Neuronal stem cell (in vitro differentiated cells): ENCODE measurements at regions not wholly inside any gene's neighbourhood (a gene's known extent, or its start where the extent isn't known, plus 50 kb on each side); places are given as distances from the start of the nearest gene placed in this dataset.

Source experiments
- DNase-seq: peaks from one replicate; pipeline ENCODE4 v3.0.0-alpha.2; 2013; ENCODE audit warnings: low spot score
- H2AFZ ChIP-seq: one replicate; pipeline ENCODE4 v1.6.1; 2013; ENCODE audit warnings: mild to moderate bottlenecking, low read length, inconsistent platforms
- H2AK5ac ChIP-seq: 2 replicates; pipeline ENCODE4 v1.6.1; 2013; ENCODE audit warnings: low read depth, mild to moderate bottlenecking, inconsistent platforms, low read length, moderate library complexity, mixed read lengths
- H2BK120ac ChIP-seq: 2 replicates; pipeline ENCODE4 v1.6.1; 2013; ENCODE audit warnings: low read depth, mild to moderate bottlenecking, inconsistent platforms, low read length, moderate library complexity, mixed read lengths
- H2BK12ac ChIP-seq: one replicate; pipeline ENCODE4 v1.6.1; 2013; ENCODE audit warnings: low read length, inconsistent platforms
- H2BK15ac ChIP-seq: 2 replicates; pipeline ENCODE4 v1.6.1; 2013; ENCODE audit warnings: mild to moderate bottlenecking, low read length, inconsistent platforms, mixed read lengths
- H2BK5ac ChIP-seq: one replicate; pipeline ENCODE4 v1.6.1; 2013; ENCODE audit warnings: inconsistent platforms, mild to moderate bottlenecking, low read length, moderate library complexity
- H3K14ac ChIP-seq: one replicate; pipeline ENCODE4 v1.6.1; 2013; ENCODE audit warnings: low read length, inconsistent platforms
- H3K18ac ChIP-seq: 2 replicates; pipeline ENCODE4 v1.6.1; 2013; ENCODE audit warnings: low read length, inconsistent platforms
- H3K23ac ChIP-seq: 2 replicates; pipeline ENCODE4 v1.6.1; 2013; ENCODE audit warnings: low read depth, mild to moderate bottlenecking, mixed read lengths, low read length, inconsistent platforms; ENCODE audit not compliant: poor library complexity
- H3K27ac ChIP-seq: replicated peaks from 3 replicates; pipeline ENCODE4 v1.5.1; 2013; ENCODE audit warnings: low read length, inconsistent platforms
- H3K27me3 ChIP-seq, 3 experiments: 2 replicates each; pipeline ENCODE4 v1.6.1; 2013; ENCODE audit warnings: low read length in 3 of 3, mild to moderate bottlenecking in 2 of 3, inconsistent platforms in 1 of 3, low read depth in 1 of 3, mixed read lengths in 1 of 3, moderate library complexity in 1 of 3; ENCODE audit not compliant: control insufficient read depth in 3 of 3, insufficient read depth in 3 of 3
- H3K36me3 ChIP-seq, 2 donors: replicated peaks in 1 of 2; 2 replicates each; pipeline ENCODE4 v1.6.1; 2013; ENCODE audit warnings: low read length in 2 of 2; ENCODE audit not compliant: control insufficient read depth in 2 of 2, insufficient read depth in 2 of 2
- H3K4ac ChIP-seq: 2 replicates; pipeline ENCODE4 v1.6.1; 2013; ENCODE audit warnings: inconsistent platforms, mild to moderate bottlenecking, low read length, moderate library complexity
- H3K4me1 ChIP-seq, 2 donors: 1 replicate in 1 of 2; 2 replicates in 1 of 2; pipeline ENCODE4 v1.6.1; 2013; ENCODE audit warnings: low read length in 2 of 2, low read depth in 1 of 2; ENCODE audit not compliant: control insufficient read depth in 2 of 2, insufficient read depth in 1 of 2
- H3K4me2 ChIP-seq: one replicate; pipeline ENCODE4 v1.6.1; 2013; ENCODE audit warnings: mild to moderate bottlenecking, low read length, inconsistent platforms; ENCODE audit not compliant: insufficient read depth, poor library complexity, severe bottlenecking
- H3K4me3 ChIP-seq, 2 donors: 2 replicates each; pipeline ENCODE4 v1.5.1; 2013; ENCODE audit warnings: low read length in 2 of 2, mild to moderate bottlenecking in 2 of 2, inconsistent platforms in 1 of 2, moderate library complexity in 1 of 2
- H3K79me1 ChIP-seq: one replicate; pipeline ENCODE4 v1.6.1; 2013; ENCODE audit warnings: low read depth, mild to moderate bottlenecking, inconsistent platforms, low read length, moderate library complexity
- H3K9ac ChIP-seq: one replicate; pipeline ENCODE4 v1.6.1; 2013; ENCODE audit warnings: mild to moderate bottlenecking, low read depth, low read length, inconsistent platforms; ENCODE audit not compliant: poor library complexity
- H3K9me3 ChIP-seq, 2 donors: replicated peaks in 1 of 2; 2 replicates each; pipeline versions ENCODE3 to v1.6.1; 2013; ENCODE audit warnings: low read length in 2 of 2, mild to moderate bottlenecking in 2 of 2, inconsistent platforms in 1 of 2, low read depth in 1 of 2, mixed read lengths in 1 of 2, moderate library complexity in 1 of 2; ENCODE audit not compliant: control insufficient read depth in 2 of 2, insufficient read depth in 1 of 2
- H4K8ac ChIP-seq: one replicate; pipeline ENCODE4 v1.6.1; 2013; ENCODE audit warnings: low read depth, mild to moderate bottlenecking, inconsistent platforms, low read length, moderate library complexity
- H4K91ac ChIP-seq: one replicate; pipeline ENCODE4 v1.6.1; 2013; ENCODE audit warnings: low read length, low read depth, mild to moderate bottlenecking, inconsistent platforms; ENCODE audit not compliant: poor library complexity
- WGBS, 2 donors: extraction: QIAGEN DNeasy Blood & Tissue Kit; methylation state at CpG; one replicate each; pipeline ENCODE4 v1.1.7; 2013; ENCODE audit warnings: missing lambda C conversion rate in 2 of 2, mixed read lengths in 1 of 2; ENCODE audit not compliant: insufficient read length in 2 of 2, insufficient replicate concordance in 1 of 2; ENCODE audit errors: extremely low coverage in 2 of 2; 5-methylcytosine and 5-hydroxymethylcytosine counted together

- H4K8ac ChIP-seq = no peak overlapping the region
- no peak overlapping the region for H3K4me3 ChIP-seq
- H3K9ac ChIP-seq = no peak overlapping the region
- no peaks in the 10 kb centered on the region for H3K9me3 ChIP-seq
- no peak overlapping the region for H3K18ac ChIP-seq
- no peak overlapping the region for H3K23ac ChIP-seq
- H2BK12ac ChIP-seq = no peak overlapping the region
- no peak overlapping the region for H2BK15ac ChIP-seq
- no peak overlapping the region for H3K4me2 ChIP-seq
- no peak overlapping the region for H2AK5ac ChIP-seq
- no peak overlapping the region for H3K4ac ChIP-seq
- no peak overlapping the region for H2BK5ac ChIP-seq
- no peak overlapping the region for H2AFZ ChIP-seq
- no CpG with 5 or more reads among the region's 4 CpGs for WGBS, 2 donors
- H3K79me1 ChIP-seq = no peaks in the 10 kb centered on the region
- no peaks in the 10 kb centered on the region for H3K27me3 ChIP-seq
- H3K4me1 ChIP-seq = peaks cover 0 to 11% of the 10 kb centered on the region in 2 donors
- H3K14ac ChIP-seq = no peak overlapping the region
- no peaks in the 10 kb centered on the region for H3K36me3 ChIP-seq
- DNase-seq = no peak
- no peak overlapping the region for H3K27ac ChIP-seq
- H4K91ac ChIP-seq = no peak overlapping the region
- no peak overlapping the region for H2BK120ac ChIP-seq
These were observed 305.7 kb downstream of the ACTL7B start for GRCh38 chr9:108550106-108550505.

- no CpG with 5 or more reads among the region's 3 CpGs for whole genome bisulfite sequencing, 2 donors
- Histone ChIP-seq H2AFZ (no peak overlapping the region), H3K18ac (no peak overlapping the region), H2BK15ac (no peak overlapping the region), H3K36me3 (no peaks in the 10 kb centered on the region), H2AK5ac (no peak overlapping the region), H3K23ac (no peak overlapping the region), H3K27me3 (no peaks in the 10 kb centered on the region), H3K27ac (no peak overlapping the region), H2BK120ac (no peak overlapping the region), H4K8ac (no peak overlapping the region), H4K91ac (no peak overlapping the region), H2BK12ac (no peak overlapping the region), H3K4me3 (no peak overlapping the region), H3K14ac (no peak overlapping the region), H3K79me1 (no peaks in the 10 kb centered on the region), H2BK5ac (no peak overlapping the region), H3K4me1 (peaks cover 0 to 12% of the 10 kb centered on the region in 2 donors), H3K9ac (no peak overlapping the region), H3K4me2 (no peak overlapping the region), H3K9me3 (no peaks in the 10 kb centered on the region), H3K4ac (no peak overlapping the region)
- no peak for DNase-seq
These were observed 306.6 kb downstream of the ACTL7B start for GRCh38 chr9:108549184-108549583.

GRCh38 chr9:108547411-108548135 lies 308.2 kb downstream of the ACTL7B start:
- DNase-seq = no peak
- Histone ChIP-seq H2AFZ (no peak overlapping the region), H3K79me1 (no peaks in the 10 kb centered on the region), H4K8ac (no peak overlapping the region), H3K14ac (no peak overlapping the region), H2BK120ac (no peak overlapping the region), H3K4ac (no peak overlapping the region), H3K27ac (no peak overlapping the region), H3K4me3 (no peak overlapping the region), H2AK5ac (no peak overlapping the region), H3K36me3 (no peaks in the 10 kb centered on the region), H2BK12ac (no peak overlapping the region), H3K9me3 (no peaks in the 10 kb centered on the region), H2BK15ac (no peak overlapping the region), H3K23ac (no peak overlapping the region), H2BK5ac (no peak overlapping the region), H3K9ac (no peak overlapping the region), H3K4me1 (peaks cover 0 to 19% of the 10 kb centered on the region in 2 donors), H4K91ac (no peak overlapping the region), H3K27me3 (no peaks in the 10 kb centered on the region), H3K4me2 (no peak overlapping the region), H3K18ac (no peak overlapping the region)
- WGBS, 2 donors = no CpG with 5 or more reads among the region's 4 CpGs

GRCh38 chr9:108546215-108546614 lies 309.6 kb downstream of the ACTL7B start:
- Histone ChIP-seq H3K4me3 (no peak overlapping the region), H3K27me3 (no peaks in the 10 kb centered on the region), H2BK120ac (no peak overlapping the region), H3K9me3 (no peaks in the 10 kb centered on the region), H2BK15ac (no peak overlapping the region), H2AFZ (no peak overlapping the region), H4K91ac (no peak overlapping the region), H2AK5ac (no peak overlapping the region), H2BK5ac (no peak overlapping the region), H3K4me1 (peaks cover 0 to 13% of the 10 kb centered on the region in 2 donors), H3K4ac (no peak overlapping the region), H2BK12ac (no peak overlapping the region), H3K4me2 (no peak overlapping the region), H3K36me3 (no peaks in the 10 kb centered on the region), H3K9ac (no peak overlapping the region), H3K23ac (no peak overlapping the region), H3K79me1 (no peaks in the 10 kb centered on the region), H3K14ac (no peak overlapping the region), H3K18ac (no peak overlapping the region), H3K27ac (no peak overlapping the region), H4K8ac (no peak overlapping the region)
- no CpG with 5 or more reads among the region's 2 CpGs for WGBS, 2 donors
- DNase-seq = no peak
